ENCODE measurements at regions not wholly inside any gene's neighbourhood (a gene's known extent, or its start where the extent isn't known, plus 50 kb on each side); places are given as distances from the start of the nearest gene placed in this dataset.

DNA sequence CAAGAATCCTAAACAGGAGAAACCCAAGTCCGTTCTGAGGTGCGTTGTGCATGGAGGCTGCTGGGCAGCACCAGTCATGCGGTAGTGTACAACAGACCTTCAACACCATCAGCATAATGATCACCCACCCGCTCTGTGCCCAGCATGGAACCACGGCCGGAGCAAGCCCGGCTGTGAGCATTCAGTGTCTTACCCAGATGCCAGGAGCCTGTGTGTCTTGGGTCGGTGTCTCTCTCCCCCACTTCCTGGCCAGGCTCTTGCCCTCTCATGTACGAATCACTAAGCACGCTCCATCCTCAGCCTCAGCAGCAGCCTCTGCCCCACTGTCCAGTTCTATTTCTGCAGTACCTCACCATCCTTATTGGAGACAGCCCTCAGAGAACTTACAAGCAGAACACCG is 231.6 kb upstream of the IRS2 start:
- Histone ChIP-seq H3K9me3 (no peaks in the 10 kb centered on the region), H3K4me3 (no peak overlapping the region), H3K27me3 (no peaks in the 10 kb centered on the region), H3K36me3 (no peaks in the 10 kb centered on the region), H3K4me1 (no peaks in the 10 kb centered on the region), H3K27ac (no peak overlapping the region)
- no peak for TF ChIP-seq POLR2AphosphoS5 (IDR thresholded peaks at IDR 0.05; ENCODE audit: insufficient read depth in 1 of 2, low read depth in 1 of 2)
- no peak for TF ChIP-seq POLR2A (IDR thresholded peaks at IDR 0.05)
- TF ChIP-seq, protein P1, sequence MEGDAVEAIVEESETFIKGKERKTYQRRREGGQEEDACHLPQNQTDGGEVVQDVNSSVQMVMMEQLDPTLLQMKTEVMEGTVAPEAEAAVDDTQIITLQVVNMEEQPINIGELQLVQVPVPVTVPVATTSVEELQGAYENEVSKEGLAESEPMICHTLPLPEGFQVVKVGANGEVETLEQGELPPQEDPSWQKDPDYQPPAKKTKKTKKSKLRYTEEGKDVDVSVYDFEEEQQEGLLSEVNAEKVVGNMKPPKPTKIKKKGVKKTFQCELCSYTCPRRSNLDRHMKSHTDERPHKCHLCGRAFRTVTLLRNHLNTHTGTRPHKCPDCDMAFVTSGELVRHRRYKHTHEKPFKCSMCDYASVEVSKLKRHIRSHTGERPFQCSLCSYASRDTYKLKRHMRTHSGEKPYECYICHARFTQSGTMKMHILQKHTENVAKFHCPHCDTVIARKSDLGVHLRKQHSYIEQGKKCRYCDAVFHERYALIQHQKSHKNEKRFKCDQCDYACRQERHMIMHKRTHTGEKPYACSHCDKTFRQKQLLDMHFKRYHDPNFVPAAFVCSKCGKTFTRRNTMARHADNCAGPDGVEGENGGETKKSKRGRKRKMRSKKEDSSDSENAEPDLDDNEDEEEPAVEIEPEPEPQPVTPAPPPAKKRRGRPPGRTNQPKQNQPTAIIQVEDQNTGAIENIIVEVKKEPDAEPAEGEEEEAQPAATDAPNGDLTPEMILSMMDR (IDR thresholded peaks at IDR 0.05), result no peak
- intact Hi-C loops (cut with DNase I), result no loop called here
- no peak for DNase-seq (ENCODE audit: extremely low spot score in 2 of 2)

- H3K9me3 ChIP-seq, result no peaks in the 10 kb centered on the region
- H3K27ac ChIP-seq, result no peak overlapping the region
- H3K4me3 ChIP-seq, result no peak overlapping the region
- no peak for DNase-seq (ENCODE audit: extremely low spot score in 2 of 2)
- H3K27me3 ChIP-seq, result no peaks in the 10 kb centered on the region
- intact Hi-C loops (cut with DNase I), result no loop called here
- H3K36me3 ChIP-seq, result no peaks in the 10 kb centered on the region
- TF ChIP-seq, protein P1 (IDR thresholded peaks at IDR 0.05), result no peak
- no peak for TF ChIP-seq POLR2A (IDR thresholded peaks at IDR 0.05)
- TF ChIP-seq POLR2AphosphoS5 (IDR thresholded peaks at IDR 0.05; ENCODE audit: insufficient read depth in 1 of 2, low read depth in 1 of 2), result no peak
- H3K4me1 ChIP-seq, result no peaks in the 10 kb centered on the region
These were observed 231.0 kb upstream of the IRS2 start for GRCh38 chr13:110017379-110017778.

GRCh38 chr13:110015253-110015652 is 228.9 kb upstream of the IRS2 start:
- Histone ChIP-seq H3K27me3 (no peaks in the 10 kb centered on the region), H3K4me1 (no peaks in the 10 kb centered on the region), H3K9me3 (no peaks in the 10 kb centered on the region), H3K27ac (no peak overlapping the region), H3K4me3 (no peak overlapping the region), H3K36me3 (no peaks in the 10 kb centered on the region)
- DNase-seq (ENCODE audit: extremely low spot score in 2 of 2), result no peak
- TF ChIP-seq POLR2A (IDR thresholded peaks at IDR 0.05), result no peak
- TF ChIP-seq, protein P1 (IDR thresholded peaks at IDR 0.05), result no peak
- no peak for TF ChIP-seq POLR2AphosphoS5 (IDR thresholded peaks at IDR 0.05; ENCODE audit: insufficient read depth in 1 of 2, low read depth in 1 of 2)
- intact Hi-C loops (cut with DNase I), result no loop called here

- H3K4me1 ChIP-seq, result no peaks in the 10 kb centered on the region
- no peaks in the 10 kb centered on the region for H3K27me3 ChIP-seq
- H3K9me3 ChIP-seq, result no peaks in the 10 kb centered on the region
- no peak for TF ChIP-seq POLR2A (IDR thresholded peaks at IDR 0.05)
- TF ChIP-seq POLR2AphosphoS5 (IDR thresholded peaks at IDR 0.05; ENCODE audit: insufficient read depth in 1 of 2, low read depth in 1 of 2), result no peak
- TF ChIP-seq, protein P1 (IDR thresholded peaks at IDR 0.05), result no peak
- intact Hi-C loops (cut with DNase I), result no loop called here
- no peak for DNase-seq (ENCODE audit: extremely low spot score in 2 of 2)
- H3K4me3 ChIP-seq, result no peak overlapping the region
- no peak overlapping the region for H3K27ac ChIP-seq
- H3K36me3 ChIP-seq, result no peaks in the 10 kb centered on the region
These were observed 228.3 kb upstream of the IRS2 start for GRCh38 chr13:110014719-110015118.

DNA sequence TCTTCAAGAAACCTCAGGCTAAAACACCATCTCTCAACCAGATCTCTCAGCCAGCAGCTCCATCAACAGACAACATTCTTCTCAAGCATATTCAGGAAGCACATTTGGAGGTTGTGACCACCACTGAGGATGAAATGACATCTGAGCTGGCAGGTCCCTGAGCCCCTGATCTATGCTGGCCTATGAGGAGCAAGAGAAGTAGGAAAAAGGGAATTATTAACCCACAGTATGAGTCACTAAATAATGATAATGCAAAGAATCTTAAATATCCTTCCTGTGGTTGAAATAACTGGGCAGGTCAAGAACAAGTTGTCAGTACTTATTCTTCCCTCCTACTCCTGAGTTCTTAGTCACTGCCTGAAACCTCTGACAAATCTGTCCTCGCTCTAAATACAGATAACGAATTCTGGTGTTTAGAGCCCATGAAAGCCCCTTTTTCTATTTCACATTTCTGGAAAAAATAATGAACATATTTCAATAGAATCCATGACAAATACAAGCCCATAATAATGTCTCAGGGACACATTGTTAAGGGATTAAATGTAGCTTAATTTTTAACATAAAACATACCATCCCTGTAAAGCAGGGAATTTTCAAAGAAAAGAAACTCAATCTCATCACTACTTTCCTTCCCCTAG is 225.8 kb upstream of the IRS2 start:
- Histone ChIP-seq H3K36me3 (no peaks in the 10 kb centered on the region), H3K9me3 (no peaks in the 10 kb centered on the region), H3K4me3 (no peak overlapping the region), H3K4me1 (no peaks in the 10 kb centered on the region), H3K27ac (no peak overlapping the region), H3K27me3 (no peaks in the 10 kb centered on the region)
- DNase-seq (ENCODE audit: extremely low spot score in 2 of 2), result no peak
- TF ChIP-seq POLR2A (IDR thresholded peaks at IDR 0.05), result no peak
- no peak for TF ChIP-seq POLR2AphosphoS5 (IDR thresholded peaks at IDR 0.05; ENCODE audit: insufficient read depth in 1 of 2, low read depth in 1 of 2)
- TF ChIP-seq, protein P1 (IDR thresholded peaks at IDR 0.05), result no peak
- intact Hi-C loops (cut with DNase I), result no loop called here

Data from vagina (tissue), 2 donors.